Ishikawa (cell line): ENCODE measurements at regions not wholly inside any gene's neighbourhood (a gene's known extent, or its start where the extent isn't known, plus 50 kb on each side); places are given as distances from the start of the nearest gene placed in this dataset.

ENCODE experiments used
- CEBPB ChIP-seq: IDR thresholded peaks from 2 replicates; pipeline ENCODE4 v1.6.1; 2012
- CREB1 ChIP-seq: IDR thresholded peaks from 2 replicates; pipeline ENCODE4 v1.6.1; 2012; ENCODE audit warnings: low read depth
- EP300 ChIP-seq: IDR thresholded peaks from 2 replicates; pipeline ENCODE4 v1.6.1; 2012; ENCODE audit warnings: borderline replicate concordance
- FOXM1 ChIP-seq: IDR thresholded peaks from 2 replicates; pipeline ENCODE4 v1.6.1; 2012; ENCODE audit warnings: low read depth, borderline replicate concordance
- MAX ChIP-seq: IDR thresholded peaks from 2 replicates; pipeline ENCODE4 v1.6.1; 2012
- RAD21 ChIP-seq: IDR thresholded peaks from 2 replicates; pipeline ENCODE4 v1.6.1; 2012; ENCODE audit warnings: low read depth
- REST ChIP-seq: IDR thresholded peaks from 2 replicates; pipeline ENCODE4 v1.6.1; 2012; ENCODE audit warnings: low read depth, mild to moderate bottlenecking
- TAF1 ChIP-seq: IDR thresholded peaks from 2 replicates; pipeline ENCODE4 v1.6.1; 2012; ENCODE audit warnings: low read depth, mild to moderate bottlenecking
- TCF12 ChIP-seq: IDR thresholded peaks from 2 replicates; pipeline ENCODE4 v1.6.1; 2012; ENCODE audit warnings: low read depth
- USF1 ChIP-seq: IDR thresholded peaks from 2 replicates; pipeline ENCODE4 v1.6.1; 2012
- YY1 ChIP-seq: IDR thresholded peaks from 2 replicates; pipeline ENCODE4 v1.6.1; 2012; ENCODE audit warnings: low read depth

- TF ChIP-seq EP300 (no peak), YY1 (no peak), TAF1 (no peak), CEBPB (no peak), TCF12 (no peak), MAX (no peak), USF1 (no peak), CREB1 (no peak), RAD21 (no peak), FOXM1 (no peak), REST (no peak)
These were observed 127.1 kb upstream of the SLC44A3 start for GRCh38 chr1:94693029-94693428.
